Esophagus muscularis mucosa (tissue), 4 donors: ENCODE measurements at regions not wholly inside any gene's neighbourhood (a gene's known extent, or its start where the extent isn't known, plus 50 kb on each side); places are given as distances from the start of the nearest gene placed in this dataset.

Source experiments
- DNase-seq: peaks from one replicate; pipeline ENCODE4 v3.0.0-alpha.2; 2017; ENCODE audit errors: extremely low spot score
- H3K27ac ChIP-seq, 4 donors: fragments of 200-600 bp; sonication (generic); replicated peaks in 1 of 4; 1 replicate in 3 of 4; 2 replicates in 1 of 4; pipeline ENCODE4 v1.5.1; 2016 to 2019; ENCODE audit warnings: mild to moderate bottlenecking in 1 of 4
- H3K27me3 ChIP-seq, 4 donors: fragments of 200-600 bp; sonication (generic); one replicate each; pipeline versions ENCODE4 v1.5.1 to v1.6.0; 2016 to 2019
- H3K36me3 ChIP-seq, 4 donors: fragments of 200-600 bp; sonication (generic); one replicate each; pipeline ENCODE4 v1.5.1; 2016 to 2019
- H3K4me1 ChIP-seq, 4 donors: fragments of 200-600 bp; sonication (generic); one replicate each; pipeline ENCODE4 v1.5.1; 2016 to 2019
- H3K4me3 ChIP-seq, 4 donors: fragments of 200-600 bp; sonication (generic); 1 replicate in 2 of 4; 2 replicates in 2 of 4; pipeline ENCODE4 v1.5.1; 2016 to 2019; ENCODE audit warnings: mild to moderate bottlenecking in 4 of 4, moderate library complexity in 1 of 4
- H3K9me3 ChIP-seq, 4 donors: fragments of 200-600 bp; sonication (generic); 1 replicate in 3 of 4; 2 replicates in 1 of 4; pipeline ENCODE4 v1.5.1; 2016 to 2019
- EP300 ChIP-seq: sonication (generic); formaldehyde crosslinking; IDR thresholded peaks from one replicate; pipeline ENCODE4 v1.6.1; 2017; ENCODE audit warnings: antibody characterized with exemption
- POLR2A ChIP-seq: fragments of 450-650 bp; IDR thresholded peaks from one replicate; pipeline ENCODE4 v1.6.1; 2017; ENCODE audit warnings: antibody characterized with exemption, moderate library complexity, mild to moderate bottlenecking, low read depth
- POLR2AphosphoS5 ChIP-seq, 2 donors: sonication (generic); formaldehyde crosslinking; IDR thresholded peaks; one replicate each; pipeline ENCODE4 v1.6.1; 2017; ENCODE audit warnings: antibody characterized with exemption in 2 of 2
- WGBS: methylation state at CpG from one replicate; pipeline ENCODE4 v1.1.5; 2018; 5-methylcytosine and 5-hydroxymethylcytosine counted together
- intact Hi-C: fragments of 100-400 bp; cut with DNase I; formaldehyde crosslinking; loops from one replicate; pipeline ENCODE4 v1.15.1; 2023
- TF ChIP-seq, protein P1 (sequence below), 3 experiments: fragments of 200-600 bp in 2 of 3; fragments of 450-650 bp in 1 of 3; sonication (generic) in 2 of 3; IDR thresholded peaks; one replicate each; pipeline ENCODE4 v1.5.1; 2017 to 2019; ENCODE audit warnings: antibody characterized with exemption in 3 of 3, mild to moderate bottlenecking in 2 of 3, moderate library complexity in 1 of 3

DNA sequence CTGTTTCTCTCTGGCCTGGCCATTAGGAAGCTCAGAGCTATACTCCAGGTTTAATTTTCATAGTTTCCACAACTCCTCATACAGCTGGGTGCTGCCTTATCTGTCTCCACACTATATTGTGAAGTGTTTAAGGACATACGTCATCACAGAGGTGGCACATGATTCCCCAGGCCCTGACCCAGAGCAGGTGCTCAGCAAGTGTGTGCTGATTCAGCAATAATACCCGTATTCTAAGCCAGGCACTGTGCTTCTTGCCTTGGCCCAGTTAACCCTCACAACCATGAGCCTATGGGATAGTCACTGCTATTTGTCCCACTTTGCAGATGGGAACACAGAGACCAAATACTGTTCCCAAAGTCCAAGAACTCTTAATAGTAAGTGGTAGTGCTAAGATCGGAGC lies 93.5 kb upstream of the SMIM23 start:
- Histone ChIP-seq H3K36me3 (no peaks in the 10 kb centered on the region), H3K4me1 (peaks cover 0 to 4% (median 0%) of the 10 kb centered on the region in 4 donors), H3K4me3 (no peak overlapping the region), H3K27me3 (peaks cover 0 to 14% (median 0%) of the 10 kb centered on the region in 4 donors), H3K27ac (no peak overlapping the region), H3K9me3 (no peaks in the 10 kb centered on the region)
- no peak for DNase-seq
- no peak for TF ChIP-seq POLR2AphosphoS5 (IDR thresholded peaks at IDR 0.05)
- TF ChIP-seq, protein P1, sequence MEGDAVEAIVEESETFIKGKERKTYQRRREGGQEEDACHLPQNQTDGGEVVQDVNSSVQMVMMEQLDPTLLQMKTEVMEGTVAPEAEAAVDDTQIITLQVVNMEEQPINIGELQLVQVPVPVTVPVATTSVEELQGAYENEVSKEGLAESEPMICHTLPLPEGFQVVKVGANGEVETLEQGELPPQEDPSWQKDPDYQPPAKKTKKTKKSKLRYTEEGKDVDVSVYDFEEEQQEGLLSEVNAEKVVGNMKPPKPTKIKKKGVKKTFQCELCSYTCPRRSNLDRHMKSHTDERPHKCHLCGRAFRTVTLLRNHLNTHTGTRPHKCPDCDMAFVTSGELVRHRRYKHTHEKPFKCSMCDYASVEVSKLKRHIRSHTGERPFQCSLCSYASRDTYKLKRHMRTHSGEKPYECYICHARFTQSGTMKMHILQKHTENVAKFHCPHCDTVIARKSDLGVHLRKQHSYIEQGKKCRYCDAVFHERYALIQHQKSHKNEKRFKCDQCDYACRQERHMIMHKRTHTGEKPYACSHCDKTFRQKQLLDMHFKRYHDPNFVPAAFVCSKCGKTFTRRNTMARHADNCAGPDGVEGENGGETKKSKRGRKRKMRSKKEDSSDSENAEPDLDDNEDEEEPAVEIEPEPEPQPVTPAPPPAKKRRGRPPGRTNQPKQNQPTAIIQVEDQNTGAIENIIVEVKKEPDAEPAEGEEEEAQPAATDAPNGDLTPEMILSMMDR (IDR thresholded peaks at IDR 0.05): no peak
- TF ChIP-seq POLR2A: no peak
- no peak for TF ChIP-seq EP300
- 87% methylated on average over 3 of the region's 3 CpGs for WGBS
- intact Hi-C loops: no loop called here

DNA sequence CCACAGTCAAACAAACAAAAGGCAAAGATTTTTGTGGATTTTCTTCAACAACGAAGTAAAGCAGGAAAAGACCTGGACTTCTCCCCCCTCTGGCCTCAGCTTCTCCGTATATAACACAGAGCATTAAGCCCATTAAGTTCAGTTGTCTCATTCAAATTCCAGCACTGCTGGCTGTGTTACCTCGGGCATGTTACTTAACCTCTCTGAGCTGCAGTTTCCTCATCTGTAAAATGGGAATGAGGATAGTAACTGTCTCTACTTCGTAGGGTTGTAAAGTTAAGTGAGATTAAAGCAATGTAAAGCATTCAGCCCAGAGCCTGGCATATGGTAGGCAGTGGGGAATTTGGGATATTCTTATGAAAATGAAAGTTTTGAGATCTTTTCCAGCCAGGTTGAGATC lies 92.7 kb upstream of the SMIM23 start:
- intact Hi-C loops: no loop called here
- Histone ChIP-seq H3K4me3 (no peak overlapping the region), H3K4me1 (peaks cover 0 to 4% (median 0%) of the 10 kb centered on the region in 4 donors), H3K27ac (no peak overlapping the region), H3K27me3 (peaks cover 0 to 14% (median 0%) of the 10 kb centered on the region in 4 donors), H3K36me3 (no peaks in the 10 kb centered on the region), H3K9me3 (no peaks in the 10 kb centered on the region)
- TF ChIP-seq POLR2AphosphoS5 (IDR thresholded peaks at IDR 0.05) (no peak), POLR2A (no peak), EP300 (no peak)
- TF ChIP-seq, protein P1 (IDR thresholded peaks at IDR 0.05): no peak
- WGBS: 90% methylated on average over 4 of the region's 4 CpGs
- no peak for DNase-seq

DNA sequence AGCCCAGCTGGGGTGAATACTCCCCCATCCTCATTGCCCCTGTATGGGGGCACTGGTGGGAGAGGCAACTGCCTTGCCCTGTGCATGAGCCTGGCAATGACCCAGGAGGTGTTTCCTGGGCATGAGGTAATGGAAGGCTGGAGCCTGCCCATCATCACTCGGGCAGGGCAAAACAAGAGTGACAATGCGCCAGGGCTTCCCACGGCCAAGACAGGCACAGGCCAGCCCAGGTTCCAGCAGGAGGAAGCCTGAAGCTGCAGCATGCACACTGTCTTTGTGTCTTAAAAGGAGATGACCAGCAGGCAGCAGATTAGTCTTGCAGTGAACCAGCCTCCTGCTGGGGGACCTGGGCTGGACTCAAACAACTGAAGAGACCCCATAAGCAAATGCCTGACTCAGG lies 92.2 kb upstream of the SMIM23 start:
- TF ChIP-seq POLR2A (no peak), EP300 (no peak), POLR2AphosphoS5 (IDR thresholded peaks at IDR 0.05) (no peak)
- 88% methylated on average over 3 of the region's 3 CpGs for WGBS
- Histone ChIP-seq H3K36me3 (no peaks in the 10 kb centered on the region), H3K27ac (no peak overlapping the region), H3K4me3 (no peak overlapping the region), H3K4me1 (peaks cover 0 to 4% (median 0%) of the 10 kb centered on the region in 4 donors), H3K27me3 (peaks cover 0 to 14% (median 0%) of the 10 kb centered on the region in 4 donors), H3K9me3 (no peaks in the 10 kb centered on the region)
- intact Hi-C loops: no loop called here
- DNase-seq: no peak

- no peak overlapping the region for H3K4me3 ChIP-seq
- no peaks in the 10 kb centered on the region for H3K36me3 ChIP-seq
- intact Hi-C loops: no loop called here
- H3K9me3 ChIP-seq: no peaks in the 10 kb centered on the region
- DNase-seq: no peak
- no peak overlapping the region for H3K27ac ChIP-seq
- 96% methylated on average over 2 of the region's 2 CpGs for whole genome bisulfite sequencing
- H3K4me1 ChIP-seq: peaks cover 0 to 4% (median 0%) of the 10 kb centered on the region in 4 donors
- peaks cover 0 to 14% (median 0%) of the 10 kb centered on the region in 4 donors for H3K27me3 ChIP-seq
- TF ChIP-seq POLR2AphosphoS5 (IDR thresholded peaks at IDR 0.05) (no peak), EP300 (no peak), POLR2A (no peak)
- TF ChIP-seq, protein P1 (IDR thresholded peaks at IDR 0.05): no peak
Measured at GRCh38 chr5:171695804-171696203, 89.8 kb upstream of the SMIM23 start.

DNA sequence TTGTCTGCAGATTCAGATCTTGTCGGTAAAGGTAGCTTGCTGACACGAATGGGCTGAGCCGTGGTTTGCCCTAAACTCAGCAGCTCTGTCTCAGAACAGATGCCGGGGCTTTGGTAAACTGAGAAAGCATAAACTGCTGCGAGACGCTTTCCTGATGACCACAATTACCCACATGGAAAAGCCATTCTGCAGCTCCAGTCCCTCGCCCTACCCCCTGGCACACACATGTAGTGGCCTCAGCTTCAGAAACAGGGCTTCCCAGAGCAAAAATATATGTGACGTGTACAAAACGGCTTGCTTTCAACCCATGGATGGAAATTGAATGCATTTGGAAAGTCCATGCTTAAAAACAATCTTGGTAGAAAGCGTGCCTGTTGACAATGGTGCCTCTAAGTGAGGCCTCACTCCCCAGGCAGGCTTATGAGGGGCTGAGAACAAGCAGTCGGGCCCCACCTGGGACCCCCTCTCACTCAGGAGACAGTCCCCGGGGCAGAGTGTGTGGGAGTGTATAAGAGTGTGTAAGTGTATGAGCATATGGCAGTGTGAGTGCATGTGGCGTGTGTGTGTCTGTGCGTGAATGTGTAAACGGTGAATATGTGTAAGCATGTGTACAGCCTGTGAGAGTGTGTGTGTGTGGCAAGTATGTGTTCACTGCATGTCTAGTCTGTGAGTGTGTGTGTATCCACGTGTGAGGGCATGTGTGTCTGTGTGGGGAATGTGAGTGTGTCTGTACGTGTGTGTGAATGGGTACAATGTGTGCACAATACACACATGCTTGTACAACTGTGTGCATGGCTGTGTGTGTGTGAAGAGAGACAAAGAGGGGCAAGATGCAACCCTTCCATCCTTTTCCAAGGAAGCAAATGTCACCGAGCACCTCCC lies 88.2 kb upstream of the SMIM23 start:
- H3K36me3 ChIP-seq: no peaks in the 10 kb centered on the region
- H3K4me3 ChIP-seq: no peak overlapping the region
- no peak for DNase-seq
- intact Hi-C loops: no loop called here
- no peak overlapping the region for H3K27ac ChIP-seq
- TF ChIP-seq, protein P1 (IDR thresholded peaks at IDR 0.05): no peak
- no peak for TF ChIP-seq POLR2A
- no peak for TF ChIP-seq POLR2AphosphoS5 (IDR thresholded peaks at IDR 0.05)
- no peak for TF ChIP-seq EP300
- 90% methylated on average over 18 of the region's 18 CpGs for WGBS
- H3K4me1 ChIP-seq: peaks cover 0 to 4% (median 0%) of the 10 kb centered on the region in 4 donors
- H3K27me3 ChIP-seq: peaks cover 0 to 14% (median 0%) of the 10 kb centered on the region in 4 donors
- no peaks in the 10 kb centered on the region for H3K9me3 ChIP-seq
